ENCODE measurements at regions not wholly inside any gene's neighbourhood (a gene's known extent, or its start where the extent isn't known, plus 50 kb on each side); places are given as distances from the start of the nearest gene placed in this dataset.
"Not testable (repeated sequence)": the region's sequence is repeated elsewhere in the genome, so short reads cannot be mapped to it uniquely, and the experiment has no call there.

GRCh38 chr2:36223259-36223658 is 132.3 kb upstream of the CRIM1 start:
- no peak overlapping the region for H3K27ac ChIP-seq (ENCODE audit: low read length)
- intact Hi-C loops (cut with DNase I) = no loop called here
- H3K4me1 ChIP-seq (ENCODE audit: control insufficient read depth, insufficient read depth, low read length) = no peaks in the 10 kb centered on the region
- no peaks in the 10 kb centered on the region for H3K27me3 ChIP-seq (ENCODE audit: control insufficient read depth, insufficient read depth)
- H3K4me3 ChIP-seq (ENCODE audit: low read length) = no peak overlapping the region
- 62% methylated on average over 3 of the region's 3 CpGs for WGBS
- ATAC-seq (no peak), DNase-seq (no peak)
- H3K9me3 ChIP-seq (ENCODE audit: control insufficient read depth, low read length) = no peaks in the 10 kb centered on the region

GRCh38 chr2:36222485-36222884 is 133.1 kb upstream of the CRIM1 start:
- Histone ChIP-seq H3K9me3 (ENCODE audit: control insufficient read depth, low read length) (no peaks in the 10 kb centered on the region), H3K27ac (ENCODE audit: low read length) (no peak overlapping the region), H3K27me3 (ENCODE audit: control insufficient read depth, insufficient read depth) (no peaks in the 10 kb centered on the region), H3K4me3 (ENCODE audit: low read length) (no peak overlapping the region), H3K4me1 (ENCODE audit: control insufficient read depth, insufficient read depth, low read length) (no peaks in the 10 kb centered on the region)
- ATAC-seq = no peak
- WGBS = 94% methylated on average over 3 of the region's 3 CpGs
- no peak for DNase-seq
- intact Hi-C loops (cut with DNase I) = no loop called here

GRCh38 chr2:36214691-36215090 is 140.9 kb upstream of the CRIM1 start:
- ATAC-seq = no peak
- intact Hi-C loops (cut with DNase I) = no loop called here
- 56% methylated on average over 2 of the region's 2 CpGs for WGBS

GRCh38 chr2:36203366-36203765 is 152.2 kb upstream of the CRIM1 start:
- DNase-seq = no peak
- 70% methylated on average over 5 of the region's 5 CpGs for WGBS
- Histone ChIP-seq H3K27me3 (ENCODE audit: control insufficient read depth, insufficient read depth) (no peaks in the 10 kb centered on the region), H3K4me1 (ENCODE audit: control insufficient read depth, insufficient read depth, low read length) (no peaks in the 10 kb centered on the region), H3K4me3 (ENCODE audit: low read length) (no peak overlapping the region), H3K27ac (ENCODE audit: low read length) (no peak overlapping the region), H3K9me3 (ENCODE audit: control insufficient read depth, low read length) (peaks cover 3% of the 10 kb centered on the region)
- ATAC-seq = no peak
- intact Hi-C loops (cut with DNase I) = no loop called here

More at GRCh38 chr2:36214691-36215090, 140.9 kb upstream of the CRIM1 start:
- peaks cover 1% of the 10 kb centered on the region for H3K9me3 ChIP-seq (ENCODE audit: control insufficient read depth, low read length)
- H3K27me3 ChIP-seq (ENCODE audit: control insufficient read depth, insufficient read depth) = no peaks in the 10 kb centered on the region
- no peak overlapping the region for H3K4me3 ChIP-seq (ENCODE audit: low read length)
- no peak overlapping the region for H3K27ac ChIP-seq (ENCODE audit: low read length)
- DNase-seq = no peak
- no peaks in the 10 kb centered on the region for H3K4me1 ChIP-seq (ENCODE audit: control insufficient read depth, insufficient read depth, low read length)

- H3K9me3 ChIP-seq (ENCODE audit: control insufficient read depth, low read length) = peaks cover 3% of the 10 kb centered on the region
- DNase-seq (no peak), ATAC-seq (no peak)
- 67% methylated on average over 5 of the region's 5 CpGs for WGBS
- no peaks in the 10 kb centered on the region for H3K27me3 ChIP-seq (ENCODE audit: control insufficient read depth, insufficient read depth)
- H3K4me1 ChIP-seq (ENCODE audit: control insufficient read depth, insufficient read depth, low read length) = no peaks in the 10 kb centered on the region
- intact Hi-C loops (cut with DNase I) = no loop called here
- no peak overlapping the region for H3K27ac ChIP-seq (ENCODE audit: low read length)
- H3K4me3 ChIP-seq (ENCODE audit: low read length) = no peak overlapping the region
Measured at GRCh38 chr2:36197181-36197971, 158.2 kb upstream of the CRIM1 start.

GRCh38 chr2:36193680-36194079 is 161.9 kb upstream of the CRIM1 start:
- DNase-seq (no peak), ATAC-seq (peak in 1 of 2 donors; percentile 72)
- H3K27me3 ChIP-seq (ENCODE audit: control insufficient read depth, insufficient read depth) = no peaks in the 10 kb centered on the region
- no peak overlapping the region for H3K4me3 ChIP-seq (ENCODE audit: low read length)
- intact Hi-C loops (cut with DNase I) = no loop called here
- H3K27ac ChIP-seq (ENCODE audit: low read length) = no peak overlapping the region
- no peaks in the 10 kb centered on the region for H3K4me1 ChIP-seq (ENCODE audit: control insufficient read depth, insufficient read depth, low read length)
- no peaks in the 10 kb centered on the region for H3K9me3 ChIP-seq (ENCODE audit: control insufficient read depth, low read length)

- Histone ChIP-seq H3K4me3 (ENCODE audit: low read length) (no peak overlapping the region), H3K9me3 (ENCODE audit: control insufficient read depth, low read length) (no peaks in the 10 kb centered on the region), H3K27ac (ENCODE audit: low read length) (no peak overlapping the region), H3K27me3 (ENCODE audit: control insufficient read depth, insufficient read depth) (no peaks in the 10 kb centered on the region), H3K4me1 (ENCODE audit: control insufficient read depth, insufficient read depth, low read length) (no peaks in the 10 kb centered on the region)
- 36% methylated on average over 1 of the region's 1 CpG for WGBS
- intact Hi-C loops (cut with DNase I) = no loop called here
- ATAC-seq (no peak), DNase-seq (no peak)
Measured at GRCh38 chr2:36192983-36193382, 162.6 kb upstream of the CRIM1 start.

GRCh38 chr2:36190097-36190496 is 165.5 kb upstream of the CRIM1 start:
- Histone ChIP-seq H3K9me3 (ENCODE audit: control insufficient read depth, low read length) (no peaks in the 10 kb centered on the region), H3K4me1 (ENCODE audit: control insufficient read depth, insufficient read depth, low read length) (no peaks in the 10 kb centered on the region), H3K4me3 (ENCODE audit: low read length) (no peak overlapping the region), H3K27ac (ENCODE audit: low read length) (no peak overlapping the region), H3K27me3 (ENCODE audit: control insufficient read depth, insufficient read depth) (no peaks in the 10 kb centered on the region)
- WGBS = 92% methylated on average over 1 of the region's 1 CpG
- intact Hi-C loops (cut with DNase I) = no loop called here
- ATAC-seq (no peak), DNase-seq (no peak)

GRCh38 chr2:36185624-36186023 is 170.0 kb upstream of the CRIM1 start:
- DNase-seq (no peak), ATAC-seq (no peak)
- Histone ChIP-seq H3K9me3 (ENCODE audit: control insufficient read depth, low read length) (no peaks in the 10 kb centered on the region), H3K27me3 (ENCODE audit: control insufficient read depth, insufficient read depth) (no peaks in the 10 kb centered on the region), H3K4me1 (ENCODE audit: control insufficient read depth, insufficient read depth, low read length) (no peaks in the 10 kb centered on the region), H3K4me3 (ENCODE audit: low read length) (no peak overlapping the region), H3K27ac (ENCODE audit: low read length) (no peak overlapping the region)
- 80% methylated on average over 5 of the region's 5 CpGs for WGBS
- intact Hi-C loops (cut with DNase I) = no loop called here

- no peaks in the 10 kb centered on the region for H3K27me3 ChIP-seq (ENCODE audit: control insufficient read depth, insufficient read depth)
- no peaks in the 10 kb centered on the region for H3K9me3 ChIP-seq (ENCODE audit: control insufficient read depth, low read length)
- H3K4me3 ChIP-seq (ENCODE audit: low read length) = no peak overlapping the region
- H3K27ac ChIP-seq (ENCODE audit: low read length) = no peak overlapping the region
- ATAC-seq = no peak
- intact Hi-C loops (cut with DNase I) = no loop called here
- DNase-seq = no peak
- H3K4me1 ChIP-seq (ENCODE audit: control insufficient read depth, insufficient read depth, low read length) = no peaks in the 10 kb centered on the region
Measured at GRCh38 chr2:36184848-36185247, 170.7 kb upstream of the CRIM1 start.

GRCh38 chr2:36180789-36181482 is 174.6 kb upstream of the CRIM1 start:
- H3K27ac ChIP-seq (ENCODE audit: low read length); intact Hi-C loops (cut with DNase I); H3K9me3 ChIP-seq (ENCODE audit: control insufficient read depth, low read length); H3K4me3 ChIP-seq (ENCODE audit: low read length); H3K27me3 ChIP-seq (ENCODE audit: control insufficient read depth, insufficient read depth); ATAC-seq; H3K4me1 ChIP-seq (ENCODE audit: control insufficient read depth, insufficient read depth, low read length); DNase-seq: not testable (repeated sequence)
- 90% methylated on average over 7 of the region's 7 CpGs for whole genome bisulfite sequencing

Data from right cardiac atrium (tissue), 5 donors.